HEK293 (cell line): ENCODE measurements at regions not wholly inside any gene's neighbourhood (a gene's known extent, or its start where the extent isn't known, plus 50 kb on each side); places are given as distances from the start of the nearest gene placed in this dataset.

Experiments used
- CTCF ChIA-PET: fragments of 350-600 bp; formaldehyde crosslinking; extraction: SDS; loops from one replicate; lab custom pipeline; 2021; ENCODE audit warnings: antibody characterized with exemption; lab: Yijun Ruan, JAX
- POLR2A ChIA-PET: fragments of 300-600 bp; formaldehyde crosslinking; extraction: SDS; loops from one replicate; lab custom pipeline; 2020; ENCODE audit warnings: antibody characterized with exemption, inconsistent platforms; lab: Yijun Ruan, JAX
- H3K27ac ChIP-seq: fragments of 200-500 bp; sonication (Bioruptor generic); 2 replicates; pipeline ENCODE4 v1.5.1; 2014; ENCODE audit warnings: low read depth, low read length, control low read depth, inconsistent platforms; ENCODE audit errors: extremely low read depth
- H3K36me3 ChIP-seq, 2 experiments: fragments of 200-500 bp in 1 of 2; sonication (Bioruptor generic) in 1 of 2; 1 replicate in 1 of 2; 2 replicates in 1 of 2; pipeline ENCODE4 v1.5.1; 2014 to 2017; ENCODE audit warnings: inconsistent platforms in 2 of 2, low read length in 2 of 2; ENCODE audit not compliant: control insufficient read depth in 2 of 2, insufficient read depth in 1 of 2
- H3K4me1 ChIP-seq: fragments of 200-500 bp; sonication (Bioruptor generic); 2 replicates; pipeline ENCODE4 v1.5.1; 2014; ENCODE audit warnings: mild to moderate bottlenecking, low read length, inconsistent platforms; ENCODE audit not compliant: control insufficient read depth, insufficient read depth
- H3K4me3 ChIP-seq: 2 replicates; pipeline ENCODE4 v1.5.1; 2011; ENCODE audit warnings: low read depth, mild to moderate bottlenecking, control low read depth, low read length, moderate library complexity
- H3K9me3 ChIP-seq: fragments of 200-500 bp; sonication (Bioruptor generic); 2 replicates; pipeline ENCODE4 v1.5.1; 2014; ENCODE audit warnings: low read depth, low read length, inconsistent platforms; ENCODE audit not compliant: control insufficient read depth, insufficient read depth
- BCL11B ChIP-seq: fragments of 450-650 bp; formaldehyde crosslinking; IDR thresholded peaks from 2 replicates; pipeline ENCODE4 v1.5.1; 2016; ENCODE audit warnings: low read depth, missing biosample characterization, missing genetic modification characterization
- REPIN1 ChIP-seq: fragments of 450-650 bp; formaldehyde crosslinking; IDR thresholded peaks from 2 replicates; pipeline ENCODE4 v1.5.1; 2017; ENCODE audit warnings: missing biosample characterization, missing genetic modification characterization, low read depth
- TCF7L2 ChIP-seq: IDR thresholded peaks from 2 replicates; pipeline ENCODE4 v1.6.1; 2011; ENCODE audit warnings: low read depth, mild to moderate bottlenecking, inconsistent platforms, low read length, moderate library complexity, borderline replicate concordance
- YY1 ChIP-seq: fragments of 450-650 bp; formaldehyde crosslinking; IDR thresholded peaks from 2 replicates; pipeline ENCODE4 v1.5.1; 2018; ENCODE audit warnings: missing biosample characterization, missing genetic modification characterization
- ZBTB48 ChIP-seq: fragments of 450-650 bp; formaldehyde crosslinking; IDR thresholded peaks from 2 replicates; pipeline ENCODE4 v1.5.1; 2016; ENCODE audit warnings: missing biosample characterization, missing genetic modification characterization
- ZFHX2 ChIP-seq: fragments of 450-650 bp; formaldehyde crosslinking; conservative IDR thresholded peaks from 2 replicates; pipeline ENCODE4 v1.5.1; 2016; ENCODE audit warnings: missing biosample characterization, missing genetic modification characterization
- ZFP41 ChIP-seq: fragments of 450-650 bp; formaldehyde crosslinking; IDR thresholded peaks from 2 replicates; pipeline ENCODE4 v1.5.1; 2016; ENCODE audit warnings: missing biosample characterization, missing genetic modification characterization, borderline replicate concordance
- ZNF10 ChIP-seq: fragments of 450-650 bp; formaldehyde crosslinking; IDR thresholded peaks from 2 replicates; pipeline ENCODE4 v1.5.1; 2017; ENCODE audit warnings: missing biosample characterization, missing genetic modification characterization
- ZNF19 ChIP-seq: fragments of 450-650 bp; formaldehyde crosslinking; IDR thresholded peaks from 2 replicates; pipeline ENCODE4; 2016; ENCODE audit warnings: missing biosample characterization, missing genetic modification characterization, low read depth
- ZNF2 ChIP-seq: fragments of 450-650 bp; formaldehyde crosslinking; IDR thresholded peaks from 2 replicates; pipeline ENCODE4 v1.5.1; 2016; ENCODE audit warnings: missing biosample characterization, missing genetic modification characterization
- ZNF211 ChIP-seq: fragments of 450-650 bp; formaldehyde crosslinking; IDR thresholded peaks from 2 replicates; pipeline ENCODE4 v1.5.1; 2016; ENCODE audit warnings: low read depth, missing biosample characterization, missing genetic modification characterization
- ZNF24 ChIP-seq: fragments of 450-650 bp; formaldehyde crosslinking; IDR thresholded peaks from 2 replicates; pipeline ENCODE4 v1.5.1; 2016; ENCODE audit warnings: missing biosample characterization, missing genetic modification characterization
- ZNF274 ChIP-seq, 2 experiments: fragments of 200-500 bp in 1 of 2; fragments of 450-650 bp in 1 of 2; sonication (Bioruptor generic) in 1 of 2; formaldehyde crosslinking in 1 of 2; IDR thresholded peaks; 2 replicates each; pipeline versions ENCODE4 v1.5.1 to v1.6.1; 2014 to 2016; ENCODE audit warnings: borderline replicate concordance in 1 of 2, inconsistent platforms in 1 of 2, low read length in 1 of 2, missing biosample characterization in 1 of 2, missing genetic modification characterization in 1 of 2
- ZNF391 ChIP-seq: fragments of 450-650 bp; formaldehyde crosslinking; IDR thresholded peaks from 2 replicates; pipeline ENCODE4 v1.5.1; 2016; ENCODE audit warnings: low read depth, missing biosample characterization, missing genetic modification characterization, borderline replicate concordance
- ZNF501 ChIP-seq: fragments of 450-650 bp; formaldehyde crosslinking; IDR thresholded peaks from 2 replicates; pipeline ENCODE4 v1.5.1; 2016; ENCODE audit warnings: missing biosample characterization, missing genetic modification characterization
- ZNF514 ChIP-seq: fragments of 450-650 bp; formaldehyde crosslinking; IDR thresholded peaks from 2 replicates; pipeline ENCODE4 v1.5.1; 2016; ENCODE audit warnings: missing biosample characterization, missing genetic modification characterization
- ZNF555 ChIP-seq: fragments of 450-650 bp; formaldehyde crosslinking; conservative IDR thresholded peaks from 2 replicates; pipeline ENCODE4 v1.5.1; 2017; ENCODE audit warnings: missing biosample characterization, mild to moderate bottlenecking, missing genetic modification characterization, inconsistent platforms
- ZNF621 ChIP-seq: fragments of 450-650 bp; formaldehyde crosslinking; IDR thresholded peaks from 2 replicates; pipeline ENCODE4 v1.5.1; 2017; ENCODE audit warnings: missing biosample characterization, missing genetic modification characterization
- ZNF701 ChIP-seq: fragments of 450-650 bp; formaldehyde crosslinking; IDR thresholded peaks from 2 replicates; pipeline ENCODE4 v1.5.1; 2016; ENCODE audit warnings: missing biosample characterization, missing genetic modification characterization
- ZNF747 ChIP-seq: fragments of 450-650 bp; formaldehyde crosslinking; IDR thresholded peaks from 2 replicates; pipeline ENCODE4 v1.5.1; 2016; ENCODE audit warnings: missing biosample characterization, missing genetic modification characterization
- ZSCAN16 ChIP-seq: fragments of 450-650 bp; formaldehyde crosslinking; IDR thresholded peaks from 2 replicates; pipeline ENCODE4 v1.5.1; 2016; ENCODE audit warnings: missing biosample characterization, missing genetic modification characterization
- ZSCAN30 ChIP-seq: fragments of 450-650 bp; IDR thresholded peaks from 2 replicates; pipeline ENCODE4 v1.5.1; 2018; ENCODE audit warnings: missing biosample characterization, mild to moderate bottlenecking, missing genetic modification characterization, moderate library complexity
- TF ChIP-seq, protein P1 (sequence below): fragments of 450-650 bp; formaldehyde crosslinking; conservative IDR thresholded peaks from 2 replicates; pipeline ENCODE4 v1.5.1; 2016; ENCODE audit warnings: low read depth, missing biosample characterization, missing genetic modification characterization
- TF ChIP-seq, protein P2 (sequence below): fragments of 450-650 bp; formaldehyde crosslinking; IDR thresholded peaks from 2 replicates; pipeline ENCODE4 v1.5.1; 2017; ENCODE audit warnings: missing biosample characterization, missing genetic modification characterization

- H3K4me1 ChIP-seq = no peaks in the 10 kb centered on the region
- POLR2A ChIA-PET = no interaction called here
- TF ChIP-seq ZNF391 (tag by site-specific recombination) = no peak
- 0 out of 2 replicates have a peak, but pooled peaks have one; percentile 59 for TF ChIP-seq TCF7L2
Observed at GRCh38 chr7:46885167-46885566, 696.7 kb downstream of the TNS3 start.

DNA sequence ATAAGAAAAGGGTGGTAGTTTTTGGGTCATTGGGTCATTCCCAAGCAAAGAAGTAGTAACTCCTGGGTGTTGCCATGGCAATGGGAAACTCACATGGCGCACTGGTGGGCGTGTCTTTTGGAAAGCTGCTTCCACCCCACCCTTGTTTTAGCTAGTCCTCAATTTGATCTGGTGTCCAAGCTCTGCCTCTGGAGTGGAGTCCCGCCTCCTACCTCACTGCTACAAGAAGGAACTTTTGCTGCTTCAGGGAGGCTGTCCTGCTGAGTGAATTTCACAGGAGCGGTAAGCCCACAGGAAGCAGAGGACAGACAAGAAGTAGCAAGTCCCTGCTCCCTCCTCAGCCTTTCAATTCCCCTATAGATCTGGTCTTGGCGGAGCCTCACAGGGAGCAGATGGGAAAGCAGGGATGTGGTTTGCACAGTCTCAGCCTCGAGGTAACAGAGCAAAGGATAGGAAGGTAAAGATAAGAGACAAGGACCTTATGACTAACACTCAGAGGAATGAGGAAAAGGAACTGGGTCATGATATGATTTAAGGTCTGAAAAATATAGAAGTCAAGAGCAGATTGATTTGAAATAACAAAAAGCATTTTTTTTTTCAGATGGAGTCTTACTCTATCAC lies 700.3 kb downstream of the TNS3 start:
- TF ChIP-seq ZNF701 (tag by site-specific recombination) (no peak), YY1 (no peak), ZSCAN30 (no peak), ZNF10 (tag by site-specific recombination) (no peak), ZFP41 (tag by site-specific recombination) (no peak), ZNF747 (no peak), ZSCAN16 (tag by site-specific recombination) (no peak), ZNF555 (tag by site-specific recombination) (no peak), ZNF2 (tag by site-specific recombination) (no peak), ZNF24 (no peak), ZNF621 (no peak), REPIN1 (tag by site-specific recombination) (no peak)
- TF ChIP-seq, protein P1, sequence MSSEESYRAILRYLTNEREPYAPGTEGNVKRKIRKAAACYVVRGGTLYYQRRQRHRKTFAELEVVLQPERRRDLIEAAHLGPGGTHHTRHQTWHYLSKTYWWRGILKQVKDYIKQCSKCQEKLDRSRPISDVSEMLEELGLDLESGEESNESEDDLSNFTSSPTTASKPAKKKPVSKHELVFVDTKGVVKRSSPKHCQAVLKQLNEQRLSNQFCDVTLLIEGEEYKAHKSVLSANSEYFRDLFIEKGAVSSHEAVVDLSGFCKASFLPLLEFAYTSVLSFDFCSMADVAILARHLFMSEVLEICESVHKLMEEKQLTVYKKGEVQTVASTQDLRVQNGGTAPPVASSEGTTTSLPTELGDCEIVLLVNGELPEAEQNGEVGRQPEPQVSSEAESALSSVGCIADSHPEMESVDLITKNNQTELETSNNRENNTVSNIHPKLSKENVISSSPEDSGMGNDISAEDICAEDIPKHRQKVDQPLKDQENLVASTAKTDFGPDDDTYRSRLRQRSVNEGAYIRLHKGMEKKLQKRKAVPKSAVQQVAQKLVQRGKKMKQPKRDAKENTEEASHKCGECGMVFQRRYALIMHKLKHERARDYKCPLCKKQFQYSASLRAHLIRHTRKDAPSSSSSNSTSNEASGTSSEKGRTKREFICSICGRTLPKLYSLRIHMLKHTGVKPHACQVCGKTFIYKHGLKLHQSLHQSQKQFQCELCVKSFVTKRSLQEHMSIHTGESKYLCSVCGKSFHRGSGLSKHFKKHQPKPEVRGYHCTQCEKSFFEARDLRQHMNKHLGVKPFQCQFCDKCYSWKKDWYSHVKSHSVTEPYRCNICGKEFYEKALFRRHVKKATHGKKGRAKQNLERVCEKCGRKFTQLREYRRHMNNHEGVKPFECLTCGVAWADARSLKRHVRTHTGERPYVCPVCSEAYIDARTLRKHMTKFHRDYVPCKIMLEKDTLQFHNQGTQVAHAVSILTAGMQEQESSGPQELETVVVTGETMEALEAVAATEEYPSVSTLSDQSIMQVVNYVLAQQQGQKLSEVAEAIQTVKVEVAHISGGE (tag by site-specific recombination) = no peak
- no peaks in the 10 kb centered on the region for H3K9me3 ChIP-seq
- no peak overlapping the region for H3K4me3 ChIP-seq
- no peak overlapping the region for H3K27ac ChIP-seq
- ChIA-PET POLR2A (no interaction called here), CTCF (no interaction called here)
- no peaks in the 10 kb centered on the region for H3K4me1 ChIP-seq
- no peaks in the 10 kb centered on the region for H3K36me3 ChIP-seq

More at GRCh38 chr7:46885167-46885566, 696.7 kb downstream of the TNS3 start:
- Histone ChIP-seq H3K36me3 (no peaks in the 10 kb centered on the region), H3K4me3 (no peak overlapping the region), H3K27ac (no peak overlapping the region), H3K9me3 (no peaks in the 10 kb centered on the region; the same call in 1 of the 2 replicates)
- CTCF ChIA-PET = interaction anchor here (0.6 kb wide), 1 partner anchor 190 kb away, joined by 3 read pairs; no protein-coding TSS in a partner anchor

DNA sequence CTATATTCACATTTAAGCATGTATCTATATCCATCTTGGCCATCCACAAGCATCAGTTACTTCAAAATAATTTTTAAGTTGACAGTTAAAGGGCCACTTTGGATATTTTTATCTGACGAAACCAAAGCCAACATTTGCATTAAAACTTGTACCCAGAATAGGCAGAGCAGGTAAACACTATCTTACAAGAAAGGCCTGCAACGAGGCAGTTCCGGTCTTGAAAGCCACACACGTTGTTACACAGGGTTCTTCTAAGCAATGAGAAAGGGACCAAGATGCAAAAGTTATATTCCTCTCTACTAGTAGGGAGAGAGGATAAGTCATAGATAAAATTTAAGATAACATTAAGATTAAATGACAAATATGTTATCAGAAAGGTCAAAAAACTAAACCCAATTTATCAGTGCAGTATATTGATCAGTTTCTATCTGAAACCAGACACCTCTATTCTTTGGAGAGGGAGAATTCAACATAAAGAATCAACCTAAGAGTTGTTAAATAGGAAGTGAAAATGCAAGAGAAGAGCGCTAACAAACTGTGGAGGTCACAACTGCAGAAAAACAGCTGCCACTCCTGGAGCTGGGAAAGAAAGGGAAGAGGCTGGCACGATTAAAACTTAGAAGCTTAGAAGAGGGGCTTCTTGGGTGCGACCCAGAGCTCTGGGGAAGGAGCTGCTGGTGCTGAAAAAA lies 701.3 kb downstream of the TNS3 start:
- ChIA-PET CTCF (interaction anchor here (0.8 kb wide), 1 partner anchor 958 kb away, joined by 4 read pairs; no protein-coding TSS in a partner anchor), POLR2A (no interaction called here)
- H3K4me3 ChIP-seq = no peak overlapping the region
- no peaks in the 10 kb centered on the region for H3K36me3 ChIP-seq
- no peak overlapping the region for H3K27ac ChIP-seq
- H3K4me1 ChIP-seq = no peaks in the 10 kb centered on the region
- H3K9me3 ChIP-seq = no peaks in the 10 kb centered on the region
- TF ChIP-seq ZNF514 (tag by site-specific recombination) = no peak
- no peak for TF ChIP-seq ZNF501 (tag by site-specific recombination)
- no peak for TF ChIP-seq ZNF274 (IDR thresholded peaks at IDR 0.05; ENCODE audit: low read length)
- TF ChIP-seq ZNF274 (tag by site-specific recombination; IDR thresholded peaks at IDR 0.05; ENCODE audit: borderline replicate concordance) = no peak
- TF ChIP-seq ZNF19 (tag by site-specific recombination) = no peak
- TF ChIP-seq ZFHX2 (tag by site-specific recombination) = no peak
- TF ChIP-seq ZBTB48 = no peak
- no peak for TF ChIP-seq BCL11B (tag by site-specific recombination)
- TF ChIP-seq, protein P2, sequence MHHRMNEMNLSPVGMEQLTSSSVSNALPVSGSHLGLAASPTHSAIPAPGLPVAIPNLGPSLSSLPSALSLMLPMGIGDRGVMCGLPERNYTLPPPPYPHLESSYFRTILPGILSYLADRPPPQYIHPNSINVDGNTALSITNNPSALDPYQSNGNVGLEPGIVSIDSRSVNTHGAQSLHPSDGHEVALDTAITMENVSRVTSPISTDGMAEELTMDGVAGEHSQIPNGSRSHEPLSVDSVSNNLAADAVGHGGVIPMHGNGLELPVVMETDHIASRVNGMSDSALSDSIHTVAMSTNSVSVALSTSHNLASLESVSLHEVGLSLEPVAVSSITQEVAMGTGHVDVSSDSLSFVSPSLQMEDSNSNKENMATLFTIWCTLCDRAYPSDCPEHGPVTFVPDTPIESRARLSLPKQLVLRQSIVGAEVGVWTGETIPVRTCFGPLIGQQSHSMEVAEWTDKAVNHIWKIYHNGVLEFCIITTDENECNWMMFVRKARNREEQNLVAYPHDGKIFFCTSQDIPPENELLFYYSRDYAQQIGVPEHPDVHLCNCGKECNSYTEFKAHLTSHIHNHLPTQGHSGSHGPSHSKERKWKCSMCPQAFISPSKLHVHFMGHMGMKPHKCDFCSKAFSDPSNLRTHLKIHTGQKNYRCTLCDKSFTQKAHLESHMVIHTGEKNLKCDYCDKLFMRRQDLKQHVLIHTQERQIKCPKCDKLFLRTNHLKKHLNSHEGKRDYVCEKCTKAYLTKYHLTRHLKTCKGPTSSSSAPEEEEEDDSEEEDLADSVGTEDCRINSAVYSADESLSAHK (tag by site-specific recombination) = no peak
- no peak for TF ChIP-seq ZNF211 (tag by site-specific recombination)
